Astrocyte of the cerebellum (primary cell): ENCODE measurements at regions not wholly inside any gene's neighbourhood (a gene's known extent, or its start where the extent isn't known, plus 50 kb on each side); places are given as distances from the start of the nearest gene placed in this dataset.

Experiments
- DNase-seq: peaks from one replicate; pipeline ENCODE4 v3.0.0-alpha.2; 2011; ENCODE audit warnings: low read depth
- H3K4me3 ChIP-seq: 2 replicates; pipeline ENCODE4 v1.5.1; 2011; ENCODE audit warnings: mild to moderate bottlenecking, low read depth, low read length, moderate library complexity
- CTCF ChIP-seq: IDR thresholded peaks from 2 replicates; pipeline ENCODE4 v1.5.1; 2012; ENCODE audit warnings: low read length, low read depth, moderate library complexity, mild to moderate bottlenecking; ENCODE audit errors: missing control alignments
- in situ Hi-C: cut with HindIII; loops from 2 replicates; pipeline ENCODE4 v1.10.0; 2017; ENCODE audit warnings: low sequenced_read_pairs

GRCh38 chr1:168977618-168978017 is 128.9 kb upstream of the ATP1B1 start:
- TF ChIP-seq CTCF = no peak
- no peak for DNase-seq
- H3K4me3 ChIP-seq = no peak overlapping the region
- in situ Hi-C loops = no loop called here

DNA sequence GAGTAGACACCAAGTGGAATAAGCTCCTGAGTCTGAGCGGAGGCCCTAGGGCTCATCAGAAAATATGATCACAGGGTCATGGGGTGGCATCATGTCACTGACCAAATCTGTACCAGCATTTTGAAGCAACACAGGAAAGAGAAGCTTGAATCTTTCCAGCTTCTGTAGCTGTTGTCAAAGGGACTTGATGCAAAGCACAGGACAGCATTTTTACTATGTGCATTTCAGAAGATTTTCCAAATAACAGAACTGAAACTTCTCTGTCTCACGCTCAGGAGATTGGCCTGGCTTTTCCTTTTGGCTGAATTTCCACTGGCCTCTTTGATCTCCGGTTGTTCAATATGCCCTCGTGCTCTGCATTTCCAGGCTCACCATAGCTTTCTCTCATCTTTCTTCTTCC is 127.2 kb upstream of the ATP1B1 start:
- no peak overlapping the region for H3K4me3 ChIP-seq
- TF ChIP-seq CTCF = no peak
- no peak for DNase-seq
- in situ Hi-C loops = no loop called here

- DNase-seq = no peak
- no peak overlapping the region for H3K4me3 ChIP-seq
- TF ChIP-seq CTCF = no peak
- in situ Hi-C loops = no loop called here
Measured at GRCh38 chr1:168980180-168980579, 126.3 kb upstream of the ATP1B1 start.

DNA sequence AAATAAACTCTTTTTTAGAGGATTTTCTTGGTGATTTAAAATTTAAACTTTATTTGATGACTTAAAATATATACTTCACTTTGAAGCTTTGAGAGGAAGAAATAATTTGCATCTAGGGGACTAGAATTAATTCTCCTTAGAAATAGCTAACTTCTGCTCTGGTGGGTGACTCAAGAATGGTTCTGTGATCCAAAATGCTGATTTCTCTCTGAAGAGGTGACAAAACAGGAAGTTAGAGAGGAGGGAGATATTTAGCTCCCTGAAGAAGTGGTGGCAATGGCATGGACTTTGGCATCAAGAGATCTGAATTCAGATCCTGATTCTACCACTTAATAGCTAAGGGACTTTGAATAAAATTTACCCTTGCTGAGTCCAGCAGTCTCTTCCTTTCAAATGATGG is 125.8 kb upstream of the ATP1B1 start:
- TF ChIP-seq CTCF = no peak
- DNase-seq = no peak
- in situ Hi-C loops = no loop called here
- no peak overlapping the region for H3K4me3 ChIP-seq

- in situ Hi-C loops = no loop called here
- H3K4me3 ChIP-seq = no peak overlapping the region
- TF ChIP-seq CTCF = no peak
- DNase-seq = no peak
Measured at GRCh38 chr1:168982778-168983177, 123.7 kb upstream of the ATP1B1 start.

- no peak overlapping the region for H3K4me3 ChIP-seq
- no peak for DNase-seq
- no peak for TF ChIP-seq CTCF
- in situ Hi-C loops = no loop called here
Measured at GRCh38 chr1:168987330-168987729, 119.2 kb upstream of the ATP1B1 start.

DNA sequence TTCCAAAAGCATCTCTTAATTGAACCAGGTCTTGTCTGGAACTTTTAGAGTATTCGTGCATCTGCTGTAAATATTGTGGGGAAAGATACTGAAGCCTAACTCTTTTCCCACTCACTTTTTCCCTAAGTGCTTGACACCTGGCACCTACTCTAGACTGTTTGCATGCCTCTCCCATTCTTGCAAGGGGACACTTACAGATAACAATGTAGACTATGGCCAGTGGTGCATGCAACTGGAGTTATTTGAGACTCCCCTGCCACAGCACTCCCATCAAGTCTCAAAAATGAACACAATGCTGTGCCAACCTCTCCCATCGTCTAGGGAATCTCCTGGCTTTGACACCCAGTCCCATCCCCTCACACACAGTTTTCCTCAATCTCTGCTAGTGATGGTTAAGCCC is 118.6 kb upstream of the ATP1B1 start:
- in situ Hi-C loops = no loop called here
- no peak overlapping the region for H3K4me3 ChIP-seq
- no peak for TF ChIP-seq CTCF
- no peak for DNase-seq
